ENCODE measurements at regions not wholly inside any gene's neighbourhood (a gene's known extent, or its start where the extent isn't known, plus 50 kb on each side); places are given as distances from the start of the nearest gene placed in this dataset.
A peak's percentile ranks its signal among the peaks of the same experiment; 100 is the strongest.

DNA sequence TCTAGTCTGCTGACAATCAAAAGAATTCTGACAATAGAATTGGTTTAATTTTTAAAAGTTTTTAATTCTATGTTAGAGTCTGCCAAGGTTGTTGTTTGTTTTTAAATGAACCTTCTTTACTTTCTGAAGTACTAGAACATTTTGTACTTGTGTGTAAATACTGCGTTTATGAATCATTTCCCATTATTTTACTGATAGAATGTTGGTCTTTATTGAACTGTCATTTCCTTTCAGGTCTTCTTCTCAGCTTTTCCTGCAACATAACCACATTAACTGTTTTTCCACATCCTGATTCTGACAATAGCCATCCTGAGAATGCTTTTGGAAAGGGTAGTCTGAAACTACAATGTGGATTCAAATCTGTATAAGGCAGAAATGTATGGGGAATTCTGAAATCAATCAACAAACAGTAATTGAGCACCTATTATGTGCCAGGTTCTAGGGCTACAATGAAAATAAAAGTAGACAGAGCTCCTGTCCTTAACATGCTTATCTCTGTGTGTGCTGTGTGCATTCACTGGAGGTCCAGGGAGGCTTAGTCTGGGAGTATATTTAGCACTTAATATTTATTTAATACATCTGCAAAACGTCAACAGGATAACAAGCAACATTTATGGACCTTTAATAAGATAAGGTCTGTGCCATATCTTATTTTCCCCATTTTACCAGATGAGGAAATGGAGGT is 73.1 kb upstream of the SLC38A2 start:
- Histone ChIP-seq H3K27ac (peak overlapping the region in 3 of 12 donors; percentile 24 to 59 (median 40)), H3K4me1 (peaks cover 0 to 40% (median 30%) of the 10 kb centered on the region in 12 donors), H3K36me3 (no peaks in the 10 kb centered on the region), H3K9me3 (no peaks in the 10 kb centered on the region), H3K4me3 (no peak overlapping the region), H3K27me3 (no peaks in the 10 kb centered on the region)
- no peak for TF ChIP-seq POLR2A (IDR thresholded peaks at IDR 0.05)
- TF ChIP-seq, protein P1, sequence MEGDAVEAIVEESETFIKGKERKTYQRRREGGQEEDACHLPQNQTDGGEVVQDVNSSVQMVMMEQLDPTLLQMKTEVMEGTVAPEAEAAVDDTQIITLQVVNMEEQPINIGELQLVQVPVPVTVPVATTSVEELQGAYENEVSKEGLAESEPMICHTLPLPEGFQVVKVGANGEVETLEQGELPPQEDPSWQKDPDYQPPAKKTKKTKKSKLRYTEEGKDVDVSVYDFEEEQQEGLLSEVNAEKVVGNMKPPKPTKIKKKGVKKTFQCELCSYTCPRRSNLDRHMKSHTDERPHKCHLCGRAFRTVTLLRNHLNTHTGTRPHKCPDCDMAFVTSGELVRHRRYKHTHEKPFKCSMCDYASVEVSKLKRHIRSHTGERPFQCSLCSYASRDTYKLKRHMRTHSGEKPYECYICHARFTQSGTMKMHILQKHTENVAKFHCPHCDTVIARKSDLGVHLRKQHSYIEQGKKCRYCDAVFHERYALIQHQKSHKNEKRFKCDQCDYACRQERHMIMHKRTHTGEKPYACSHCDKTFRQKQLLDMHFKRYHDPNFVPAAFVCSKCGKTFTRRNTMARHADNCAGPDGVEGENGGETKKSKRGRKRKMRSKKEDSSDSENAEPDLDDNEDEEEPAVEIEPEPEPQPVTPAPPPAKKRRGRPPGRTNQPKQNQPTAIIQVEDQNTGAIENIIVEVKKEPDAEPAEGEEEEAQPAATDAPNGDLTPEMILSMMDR (IDR thresholded peaks at IDR 0.05), result no peak
- DNase-seq (no peak), ATAC-seq (peak in 1 of 4 donors; percentile 8)
- WGBS, 4 donors, result 2 to 19% (median 7%) methylated on average over 2 of the region's 2 CpGs
- intact Hi-C loops (cut with DNase I), result no loop called here

DNA sequence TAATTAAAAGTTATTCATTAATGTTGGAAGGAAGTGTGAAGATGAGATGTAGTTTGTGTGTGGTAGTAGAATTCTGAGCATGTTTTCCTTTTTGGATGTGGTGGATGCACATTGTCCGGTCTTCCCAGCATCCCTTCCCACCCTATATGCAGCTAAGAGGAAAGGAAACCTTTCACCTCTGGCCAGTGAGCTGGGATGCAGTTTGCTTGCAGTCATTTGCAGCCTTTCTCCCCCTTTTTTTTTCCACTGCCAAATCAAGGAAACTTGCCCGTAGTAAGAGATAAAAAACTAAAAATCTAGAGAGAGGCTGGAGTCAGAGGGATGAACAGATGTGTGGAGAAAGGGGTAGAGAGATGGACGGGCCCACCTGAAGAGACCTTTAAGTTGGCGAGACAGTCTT is 72.5 kb upstream of the SLC38A2 start:
- H3K27me3 ChIP-seq, result no peaks in the 10 kb centered on the region
- no peak overlapping the region for H3K4me3 ChIP-seq
- no peak for ATAC-seq
- 60 to 71% (median 65%) methylated on average over 4 of the region's 4 CpGs for WGBS, 4 donors
- no peaks in the 10 kb centered on the region for H3K36me3 ChIP-seq
- peaks cover 0 to 34% (median 24%) of the 10 kb centered on the region in 12 donors for H3K4me1 ChIP-seq
- H3K27ac ChIP-seq, result peak overlapping the region in 3 of 12 donors; percentile 24 to 59 (median 40)
- no peak for DNase-seq
- intact Hi-C loops (cut with DNase I), result no loop called here
- TF ChIP-seq POLR2A (IDR thresholded peaks at IDR 0.05), result no peak
- TF ChIP-seq, protein P1 (IDR thresholded peaks at IDR 0.05), result no peak
- H3K9me3 ChIP-seq, result no peaks in the 10 kb centered on the region

DNA sequence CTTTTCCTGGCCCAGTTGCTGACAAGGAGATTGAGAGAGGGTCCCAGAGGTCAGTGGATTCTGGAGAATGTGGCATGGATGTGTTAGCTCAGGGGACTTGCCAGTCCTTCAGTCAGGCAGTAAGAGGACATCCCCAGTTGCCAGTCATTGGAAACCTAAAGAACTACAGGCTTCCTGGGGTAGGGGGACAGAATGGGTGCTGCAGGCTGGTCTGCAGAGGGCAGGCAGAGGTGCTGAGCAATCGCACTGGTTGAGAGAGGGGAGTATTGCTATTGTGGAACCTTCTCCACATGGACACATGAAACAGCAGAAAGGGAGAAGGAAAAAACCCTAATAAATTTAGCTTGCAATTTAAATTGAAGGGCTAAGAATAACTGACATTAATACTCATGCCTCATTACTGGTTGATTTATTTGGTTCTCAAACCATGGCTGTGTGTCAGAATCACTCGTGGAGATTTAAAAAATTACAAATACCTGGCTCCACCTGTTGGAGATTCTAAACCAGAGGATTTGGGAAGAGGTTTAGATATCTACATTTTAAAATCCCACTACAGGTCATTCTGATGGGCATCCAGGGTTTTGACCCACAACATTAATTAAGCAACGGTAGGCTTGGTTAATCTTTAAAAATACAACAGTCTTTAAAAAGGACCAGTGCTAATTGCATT is 71.2 kb upstream of the SLC38A2 start:
- H3K27me3 ChIP-seq, result no peaks in the 10 kb centered on the region
- no peak overlapping the region for H3K4me3 ChIP-seq
- WGBS, 4 donors, result 67 to 82% (median 79%) methylated on average over 3 of the region's 3 CpGs
- no peak for DNase-seq
- H3K4me1 ChIP-seq, result peaks cover 0 to 29% (median 17%) of the 10 kb centered on the region in 12 donors
- H3K27ac ChIP-seq, result no peak overlapping the region
- no peaks in the 10 kb centered on the region for H3K36me3 ChIP-seq
- intact Hi-C loops (cut with DNase I), result no loop called here
- TF ChIP-seq, protein P1 (IDR thresholded peaks at IDR 0.05), result no peak
- no peak for TF ChIP-seq POLR2A (IDR thresholded peaks at IDR 0.05)
- ATAC-seq, result no peak
- H3K9me3 ChIP-seq, result no peaks in the 10 kb centered on the region

DNA sequence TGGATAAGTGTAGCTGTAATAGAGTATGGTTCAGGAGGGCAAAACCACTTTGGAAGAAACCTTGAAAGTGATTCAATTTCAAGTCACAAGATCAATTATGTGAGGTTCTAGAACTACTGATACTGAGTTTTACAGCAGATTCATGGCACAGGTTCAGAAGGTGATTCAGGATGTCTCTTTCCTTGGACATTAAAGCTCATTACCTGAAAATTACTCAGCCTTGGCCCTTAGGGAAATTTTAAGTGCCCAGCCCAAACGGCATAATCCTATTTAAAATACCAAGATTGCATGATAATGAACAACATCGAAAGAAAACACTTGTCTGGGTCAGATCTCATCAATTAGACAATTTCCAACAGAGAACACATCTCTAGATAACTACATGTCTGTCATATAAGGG is 70.2 kb upstream of the SLC38A2 start:
- Histone ChIP-seq H3K4me1 (peaks cover 0 to 30% (median 18%) of the 10 kb centered on the region in 12 donors), H3K27ac (no peak overlapping the region), H3K27me3 (no peaks in the 10 kb centered on the region), H3K36me3 (no peaks in the 10 kb centered on the region), H3K4me3 (no peak overlapping the region), H3K9me3 (no peaks in the 10 kb centered on the region)
- intact Hi-C loops (cut with DNase I), result no loop called here
- WGBS, 4 donors, result 80 to 89% (median 86%) methylated on average over 2 of the region's 2 CpGs
- DNase-seq, result no peak
- ATAC-seq, result no peak
- TF ChIP-seq POLR2A (IDR thresholded peaks at IDR 0.05), result no peak

Measured in heart left ventricle (tissue), 16 donors.